NOMO-1 (cell line): ENCODE measurements at regions not wholly inside any gene's neighbourhood (a gene's known extent, or its start where the extent isn't known, plus 50 kb on each side); places are given as distances from the start of the nearest gene placed in this dataset.
"Not testable (repeated sequence)": the region's sequence is repeated elsewhere in the genome, so short reads cannot be mapped to it uniquely, and the experiment has no call there.

Experiments used
- DNase-seq, 2 experiments: peaks; one replicate each; lab custom pipeline; 2025; ENCODE audit not compliant: unreplicated experiment in 2 of 2; lab: John Stamatoyannopoulos, UW

DNA sequence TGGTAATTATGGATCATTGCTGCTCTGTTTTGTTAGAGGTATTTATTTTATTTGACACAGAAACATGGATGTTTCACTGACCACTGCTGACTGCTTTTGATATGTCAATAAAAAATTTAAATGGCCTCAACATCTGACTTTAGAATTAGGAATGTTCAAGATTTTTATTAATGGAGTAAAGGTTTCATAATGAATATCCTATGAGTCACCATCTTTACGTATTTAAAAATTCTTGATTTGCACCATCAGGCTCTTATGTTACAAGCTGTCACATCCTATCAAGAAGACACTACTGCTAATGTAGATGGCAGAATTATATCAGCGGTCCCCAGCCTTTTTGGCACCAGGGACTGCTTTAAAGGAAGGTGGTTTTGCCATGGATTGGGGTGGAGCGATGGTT is 578.7 kb upstream of the NRP1 start:
- DNase-seq, result no peak

DNA sequence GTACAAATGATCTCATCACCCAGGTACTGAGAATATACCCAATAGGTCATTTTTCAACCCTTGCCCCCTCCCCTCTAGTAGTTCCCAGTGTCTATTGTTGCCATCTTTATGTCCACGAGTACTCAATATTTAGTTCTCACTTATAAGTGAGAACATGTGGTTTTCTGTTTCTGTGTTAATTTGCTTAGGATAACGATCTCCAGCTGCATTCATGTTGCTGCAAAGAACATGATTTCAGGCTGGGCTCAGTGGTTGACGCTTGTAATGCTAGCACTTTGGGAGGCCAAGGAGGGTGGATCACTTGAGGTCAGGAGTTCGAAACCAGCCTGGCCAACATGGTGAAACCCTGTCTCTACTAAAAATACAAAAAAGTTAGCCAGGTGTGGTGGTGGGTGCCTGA is 575.0 kb upstream of the NRP1 start:
- not testable (repeated sequence) for DNase-seq

DNA sequence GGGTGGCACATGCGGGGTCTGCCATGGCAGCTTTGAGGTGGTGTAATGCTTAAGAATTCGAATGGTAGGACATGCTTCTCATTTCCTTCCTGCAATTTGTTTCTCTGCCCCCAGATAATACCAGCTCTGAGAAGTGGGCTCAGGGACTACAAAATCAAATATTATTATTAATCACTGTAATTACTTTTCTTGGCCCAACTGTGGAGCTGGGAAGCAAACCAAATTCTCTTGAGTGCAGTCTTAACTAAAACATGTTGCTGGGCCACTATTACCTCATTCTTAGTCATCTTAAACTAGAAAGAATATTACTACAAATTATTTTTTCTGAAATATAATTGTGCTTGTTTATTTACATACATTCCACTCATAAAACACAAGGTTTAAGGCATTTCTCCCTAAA is 566.7 kb upstream of the NRP1 start:
- DNase-seq, result no peak

DNA sequence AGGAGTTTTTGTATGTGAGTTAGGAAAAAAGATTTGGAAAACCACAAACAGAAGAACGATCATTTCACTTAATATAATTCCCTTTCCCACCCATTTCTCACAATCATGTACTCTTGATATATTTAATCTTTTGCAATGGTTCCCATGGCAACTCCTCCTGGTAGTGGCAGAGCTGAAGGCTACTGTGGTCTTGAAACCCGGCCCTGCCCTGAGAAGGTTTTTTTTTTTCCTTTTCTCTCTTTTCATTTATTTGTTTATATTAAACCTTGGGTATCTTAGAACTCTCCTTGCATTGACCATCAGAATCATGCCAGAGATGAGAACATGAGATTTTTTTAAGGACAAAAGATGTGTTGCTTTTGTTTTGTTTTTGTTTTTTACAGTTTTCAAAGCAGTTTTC is 566.1 kb upstream of the NRP1 start:
- DNase-seq, result no peak

DNA sequence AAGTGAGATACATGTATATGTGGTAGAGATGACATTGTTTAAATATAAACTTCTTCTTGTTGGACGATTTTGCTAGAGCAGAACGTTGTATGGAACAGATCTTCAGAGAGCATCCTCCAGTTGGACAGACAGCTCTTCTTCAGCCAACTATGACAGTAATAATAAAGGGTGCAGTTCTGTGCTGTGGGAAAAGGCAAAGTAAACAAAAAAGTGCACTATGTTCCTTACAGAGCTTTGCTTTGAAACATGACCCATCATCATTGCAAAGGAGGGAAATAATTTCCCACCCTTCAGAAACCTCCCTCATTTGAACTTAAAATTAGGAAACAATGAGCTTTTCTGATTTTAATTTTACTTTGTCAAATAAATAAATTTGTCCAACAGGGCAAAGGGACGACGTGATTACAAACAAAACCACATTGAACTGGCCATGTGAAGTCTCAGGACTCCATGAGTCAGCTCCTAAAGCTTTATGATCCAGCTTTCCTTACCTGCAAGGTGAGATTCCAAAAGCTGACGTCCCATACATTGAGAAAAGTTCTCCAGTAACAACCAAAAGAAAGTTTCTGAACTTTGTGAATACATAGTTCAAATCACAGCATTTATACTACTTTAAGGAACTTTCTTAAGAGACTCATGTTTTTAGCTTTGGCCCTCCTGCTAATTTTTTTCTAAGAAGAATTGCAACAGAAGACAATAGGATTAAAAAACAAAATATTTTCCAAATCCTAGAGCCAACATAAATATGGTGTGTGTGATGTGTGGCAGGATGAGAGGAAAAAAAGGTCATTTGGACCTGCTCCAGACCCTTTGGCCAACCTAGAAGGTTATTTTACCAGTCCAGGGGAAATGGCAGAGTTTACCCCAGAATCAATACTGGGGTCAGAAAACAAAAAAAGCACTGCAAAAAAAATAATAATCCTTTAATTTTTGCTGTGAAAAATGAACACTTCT is 565.4 kb upstream of the NRP1 start:
- no peak for DNase-seq

DNA sequence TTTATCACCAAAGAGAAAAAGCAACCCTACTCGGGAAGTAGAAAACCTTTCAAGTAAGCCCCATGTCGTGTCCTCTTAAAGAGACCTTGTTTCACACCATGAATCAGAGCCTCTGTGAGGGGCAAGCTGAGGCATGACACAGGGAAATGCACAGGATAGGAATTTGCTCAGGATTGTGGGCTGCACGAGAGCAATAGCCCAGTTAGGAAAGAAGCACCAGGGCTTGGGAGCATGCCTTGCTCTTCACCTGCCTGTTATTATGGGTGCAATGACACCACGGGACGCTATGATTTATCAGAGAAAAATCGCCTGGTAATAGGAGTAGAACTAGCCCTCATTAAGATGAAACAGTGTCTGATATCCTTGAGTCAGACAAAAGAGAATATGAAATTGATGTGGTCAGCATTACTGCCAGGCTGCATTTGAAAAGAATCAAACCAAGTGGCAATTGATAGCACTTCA is 562.9 kb upstream of the NRP1 start:
- DNase-seq, result no peak

DNA sequence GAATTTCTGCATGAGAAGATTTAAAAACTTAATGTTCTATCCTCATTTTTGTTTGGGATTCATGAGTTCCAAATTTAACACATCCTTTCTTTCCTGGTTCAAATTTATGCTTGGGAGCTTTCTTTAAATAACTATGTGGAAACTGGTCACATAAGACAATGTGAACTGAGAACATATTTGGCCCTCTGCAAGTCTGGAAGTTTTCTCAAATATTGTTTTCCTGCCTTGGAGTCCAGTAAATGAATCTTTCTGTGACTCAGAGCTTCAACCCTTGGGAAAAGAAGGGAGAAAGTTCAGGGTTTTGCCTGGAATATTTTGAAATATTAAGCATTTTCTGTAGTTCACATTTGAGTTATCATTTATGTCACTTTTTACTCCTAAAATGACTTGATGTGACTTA is 559.0 kb upstream of the NRP1 start:
- no peak for DNase-seq

DNA sequence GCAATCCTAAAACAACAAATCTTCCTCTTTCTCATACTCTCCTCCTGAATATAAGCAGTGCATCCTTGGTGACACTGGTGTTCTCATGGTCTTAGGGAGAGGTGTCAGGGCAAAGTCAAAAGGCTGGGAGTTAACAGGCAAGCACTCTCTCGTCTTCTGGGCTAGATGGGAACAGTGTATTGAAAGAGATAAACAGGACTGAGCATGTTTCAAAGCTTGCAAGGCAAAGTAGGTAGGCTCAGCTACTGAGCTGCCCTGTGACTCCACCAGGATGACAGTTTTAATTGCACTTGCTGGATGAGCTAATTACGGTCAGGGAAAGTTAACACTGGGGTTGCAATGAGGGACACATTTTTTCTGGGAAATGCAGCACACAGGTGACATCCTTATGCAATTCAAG is 554.9 kb upstream of the NRP1 start:
- DNase-seq, result no peak

DNA sequence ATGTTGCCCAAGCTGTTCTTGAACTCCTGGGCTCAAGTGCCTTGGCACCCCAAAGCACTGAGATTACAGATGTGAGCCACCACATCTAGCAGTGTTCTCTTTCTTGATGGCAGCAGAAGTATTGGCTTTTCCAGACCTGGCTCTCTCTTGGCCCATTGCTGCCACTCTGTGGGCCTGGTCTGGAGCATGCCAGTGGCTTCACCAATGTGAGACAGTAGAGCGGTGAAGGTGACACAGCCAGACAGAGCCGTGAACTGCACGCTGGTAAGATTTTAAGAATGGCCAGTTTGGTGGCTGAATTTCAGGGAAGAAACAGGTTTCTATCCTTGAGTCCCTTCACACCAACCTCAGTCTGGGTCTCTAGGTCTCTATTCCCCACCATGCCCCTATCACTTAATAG is 552.7 kb upstream of the NRP1 start:
- no peak for DNase-seq

DNA sequence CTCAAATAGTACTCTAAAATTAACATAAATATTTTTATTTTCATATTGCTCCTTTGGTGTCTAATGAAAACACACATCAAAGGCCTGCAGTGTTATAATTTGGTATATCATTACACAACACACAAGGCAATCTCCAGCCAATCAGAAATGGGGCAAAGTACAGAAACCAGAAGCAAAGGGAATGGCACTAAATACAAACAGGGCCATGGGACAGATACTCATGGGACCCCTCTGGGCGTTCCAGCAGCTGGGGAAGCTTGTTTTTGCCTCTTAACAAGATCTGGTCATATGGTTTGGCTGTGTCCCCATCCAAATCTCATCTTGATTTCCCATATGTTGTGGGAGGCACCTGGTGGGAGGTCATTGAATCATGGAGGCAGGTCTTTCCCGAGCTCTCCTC is 551.8 kb upstream of the NRP1 start:
- no peak for DNase-seq

DNA sequence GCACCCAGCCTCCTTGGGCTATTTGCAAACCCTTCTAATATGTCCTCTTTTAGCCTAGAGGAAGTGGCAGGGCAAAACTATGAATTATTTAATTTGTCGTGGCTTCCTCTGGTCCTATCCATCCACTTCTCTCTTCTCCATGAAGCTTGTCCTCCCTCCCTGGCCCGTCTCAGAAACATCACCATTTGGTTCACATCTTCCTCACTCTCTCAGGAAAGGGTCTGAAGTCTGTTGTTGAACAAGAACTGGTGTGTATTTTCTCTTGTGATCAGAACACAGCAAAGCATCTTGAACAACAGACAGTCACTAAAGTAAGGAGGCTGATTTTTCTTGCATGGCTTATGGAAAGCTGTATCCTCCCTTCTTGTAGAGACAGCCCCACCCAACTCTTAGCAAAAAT is 550.1 kb upstream of the NRP1 start:
- DNase-seq, result no peak

DNA sequence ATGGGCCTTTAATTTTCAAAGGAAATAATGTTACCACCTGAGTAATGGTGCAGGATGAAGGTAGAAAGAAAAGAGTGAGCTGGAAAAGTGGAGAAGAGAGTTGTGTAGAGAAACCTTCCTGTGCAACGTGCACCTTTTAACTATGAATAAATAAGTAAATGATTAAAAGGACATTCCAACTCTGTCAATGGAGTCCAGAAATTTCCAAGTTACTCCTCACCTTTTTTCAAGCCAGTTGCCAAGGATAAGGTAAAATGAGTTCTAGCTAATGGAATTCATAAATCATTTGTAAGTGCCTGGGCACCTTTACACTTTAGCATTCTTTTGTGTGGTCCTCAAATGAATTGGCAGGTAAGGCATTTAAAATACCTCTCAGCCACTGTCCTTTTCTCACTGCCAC is 549.4 kb upstream of the NRP1 start:
- no peak for DNase-seq

DNA sequence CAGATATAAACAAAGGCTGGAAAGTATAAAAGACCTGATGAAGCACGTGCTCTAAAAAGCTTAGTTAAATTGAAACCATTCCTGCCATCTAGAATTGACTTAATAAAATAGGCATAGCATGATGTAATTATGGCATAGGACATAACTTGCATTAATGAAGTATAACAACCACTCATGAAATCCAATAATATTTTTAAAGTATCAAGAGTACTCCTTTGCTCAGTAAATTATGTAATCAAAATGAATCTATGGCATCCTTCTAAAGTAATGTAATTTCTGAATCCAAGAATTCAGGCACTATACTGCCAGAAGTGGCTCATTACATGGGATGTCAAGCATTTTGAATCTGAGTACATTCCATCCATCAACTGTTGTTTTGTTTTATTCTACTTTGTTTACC is 548.5 kb upstream of the NRP1 start:
- no peak for DNase-seq

DNA sequence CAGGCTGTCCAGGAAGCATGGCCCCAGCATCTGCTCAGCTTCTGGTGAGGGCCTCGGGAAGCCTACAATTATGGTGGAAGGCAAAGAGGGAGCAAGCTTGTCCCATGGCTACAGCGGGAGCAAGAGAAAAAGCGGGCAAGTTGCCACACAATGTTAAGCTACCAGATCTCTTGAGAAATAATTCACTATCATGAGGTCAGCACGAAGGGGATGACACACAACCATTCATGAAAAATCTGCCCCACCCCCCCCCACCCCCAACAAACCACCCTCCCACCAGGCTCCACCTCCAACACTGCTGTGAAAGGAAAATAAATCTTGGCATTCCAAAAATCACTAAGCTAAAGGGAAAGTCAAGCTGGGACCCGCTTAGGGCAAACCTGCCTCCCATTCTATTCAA is 545.8 kb upstream of the NRP1 start:
- DNase-seq, result no peak

DNA sequence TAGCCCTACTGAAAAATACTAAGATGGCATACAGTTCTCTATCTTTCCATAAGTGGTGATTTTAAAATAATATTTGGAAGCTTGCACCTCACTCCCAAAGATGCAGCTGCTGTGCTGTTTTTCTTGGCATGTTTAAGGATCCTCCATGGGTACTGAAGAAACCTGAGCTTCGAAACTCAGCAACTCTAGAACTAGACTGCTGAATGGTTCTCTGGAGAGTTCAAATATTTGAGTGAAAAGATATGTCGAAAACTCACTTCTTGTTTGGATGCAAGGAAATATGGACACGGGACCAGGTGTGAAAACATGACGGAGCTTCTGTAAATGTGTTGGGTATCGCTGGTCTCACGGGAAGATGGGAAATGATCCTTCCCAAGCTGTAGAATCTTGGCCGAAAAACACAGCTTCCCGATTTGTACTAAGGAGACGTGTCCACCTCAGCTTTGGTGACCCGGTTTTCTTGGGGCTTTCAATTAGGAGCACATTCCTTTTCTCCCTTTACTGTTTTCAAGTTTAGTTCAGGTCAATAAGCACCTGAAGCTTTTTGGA is 543.8 kb upstream of the NRP1 start:
- no peak for DNase-seq

DNA sequence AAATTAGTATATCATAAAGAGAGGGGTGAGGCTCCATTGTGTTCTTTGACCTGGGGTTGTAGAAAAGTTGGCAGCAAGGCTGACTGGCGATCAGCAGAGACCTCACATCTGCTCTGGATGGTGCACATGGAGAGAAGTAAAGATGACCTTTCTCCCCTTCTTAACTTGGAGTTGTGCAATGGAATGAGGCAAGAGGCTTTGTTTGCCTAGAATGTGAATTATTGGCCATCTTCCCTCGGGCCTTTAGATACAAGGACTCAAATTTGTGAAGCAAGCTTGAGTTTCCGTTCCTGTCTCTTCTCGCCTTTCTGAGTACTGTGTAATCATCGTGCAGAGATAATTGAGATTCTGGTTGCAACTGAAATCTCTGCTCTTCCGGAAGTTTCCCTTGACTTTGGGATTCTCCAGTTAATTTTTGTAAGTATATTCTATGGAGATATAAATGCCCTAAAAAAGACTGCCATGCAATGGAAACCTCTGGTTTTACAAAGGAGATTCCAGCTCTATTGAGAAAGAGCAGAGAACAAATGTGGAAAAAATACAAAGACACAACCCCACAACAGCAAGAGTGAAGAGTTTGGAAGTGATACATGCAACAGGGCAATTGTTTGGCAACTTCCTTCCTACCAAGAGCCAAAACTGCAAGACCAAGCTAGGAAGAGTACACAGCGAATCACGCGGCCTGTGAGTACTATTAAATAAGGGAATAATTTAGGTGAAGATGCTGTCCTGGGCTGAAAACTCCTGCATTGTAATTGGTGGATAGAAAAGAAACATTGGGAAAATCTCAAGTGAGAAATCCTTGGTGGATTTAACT is 542.3 kb upstream of the NRP1 start:
- peak; percentile 82 to 98 for DNase-seq

DNA sequence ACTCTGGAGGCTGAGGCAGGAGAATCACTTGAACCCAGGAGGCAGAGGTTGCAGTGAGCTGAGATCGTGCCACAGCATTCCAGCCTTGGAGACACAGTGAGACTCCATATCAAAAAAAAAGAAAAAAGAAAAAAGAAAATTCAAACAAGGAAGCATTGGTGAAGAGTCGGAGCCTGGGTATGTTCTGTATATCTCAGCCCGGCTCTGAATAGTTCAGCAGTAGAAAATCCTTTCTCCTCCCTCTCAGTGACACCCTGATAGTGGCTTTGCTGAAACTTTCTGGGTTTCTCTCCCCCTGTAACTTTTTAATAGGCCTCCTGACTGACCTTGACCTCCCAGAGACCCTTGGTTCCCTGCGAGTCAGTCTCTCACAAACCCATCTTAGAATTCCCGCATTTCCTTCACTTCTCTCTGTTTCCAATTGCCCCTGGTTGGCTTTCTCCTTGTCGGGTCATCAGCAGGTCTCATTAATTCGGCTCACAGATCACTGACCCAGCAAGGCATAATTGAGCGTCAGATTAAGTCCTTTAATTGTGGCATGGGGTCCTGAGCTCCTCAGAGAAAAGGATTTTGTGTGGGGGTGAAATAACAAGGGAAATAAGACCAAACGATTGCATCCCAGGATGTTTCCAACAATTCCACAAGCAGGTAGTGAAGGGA is 541.6 kb upstream of the NRP1 start:
- DNase-seq, result no peak

DNA sequence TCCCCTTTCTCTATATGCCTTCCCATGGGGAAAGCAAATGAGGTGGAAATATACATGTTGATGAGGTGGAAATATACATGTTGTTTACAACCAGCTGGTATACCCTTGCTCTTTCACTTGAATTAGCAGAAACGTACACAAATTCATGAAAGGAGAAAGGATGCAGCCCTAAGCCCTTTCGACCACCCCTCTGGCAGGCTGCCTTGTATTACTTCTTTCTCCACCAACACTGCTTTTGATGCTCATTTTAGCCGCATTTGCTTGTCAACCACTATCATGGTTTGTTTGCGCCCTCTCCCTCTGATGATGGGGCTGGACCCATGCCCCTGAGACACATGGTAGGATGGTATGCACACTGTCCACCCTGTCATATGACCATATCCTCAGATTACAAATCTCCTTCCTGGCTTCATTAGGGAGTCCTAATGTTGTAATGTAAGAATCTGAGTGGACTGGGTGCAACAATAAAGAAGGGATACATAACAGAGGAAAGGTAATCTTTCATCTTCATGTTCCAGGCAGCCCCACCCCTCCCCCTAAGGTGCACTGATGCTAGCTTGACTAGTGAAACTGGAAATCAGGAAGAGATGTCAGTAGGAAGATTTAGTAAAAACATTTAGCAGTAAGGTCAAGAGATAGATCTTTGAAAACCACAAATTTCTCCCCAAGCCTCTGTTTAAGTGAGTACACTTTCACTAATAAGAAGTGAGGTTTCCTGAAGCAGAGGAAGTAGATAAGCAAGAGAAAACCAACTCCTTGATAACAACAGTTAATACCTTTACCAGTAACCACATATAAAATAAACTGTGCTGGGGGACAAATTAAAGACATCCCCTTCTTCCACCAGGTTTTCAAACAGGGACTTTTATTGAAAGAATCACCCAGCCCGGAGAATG is 536.8 kb upstream of the NRP1 start:
- peak; percentile 24 to 79 for DNase-seq

DNA sequence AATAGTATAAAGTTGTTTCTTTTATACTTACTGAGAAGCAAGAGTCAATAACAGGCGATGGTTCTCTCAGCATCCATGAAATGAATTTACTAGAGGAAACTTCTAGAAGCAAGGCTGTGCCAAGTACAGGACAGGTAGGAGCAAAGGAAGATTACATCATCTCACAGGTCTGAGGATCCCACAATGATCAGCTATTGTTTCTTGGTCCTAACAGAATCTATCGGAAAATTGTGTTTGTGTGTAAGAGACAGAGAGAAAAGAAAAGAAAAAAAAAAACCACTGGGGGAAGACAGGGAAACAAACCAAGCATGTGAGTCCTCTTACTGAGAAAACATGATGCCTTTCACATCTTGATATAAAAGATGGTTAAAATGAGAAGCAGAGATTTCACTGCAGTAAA is 535.0 kb upstream of the NRP1 start:
- no peak for DNase-seq

DNA sequence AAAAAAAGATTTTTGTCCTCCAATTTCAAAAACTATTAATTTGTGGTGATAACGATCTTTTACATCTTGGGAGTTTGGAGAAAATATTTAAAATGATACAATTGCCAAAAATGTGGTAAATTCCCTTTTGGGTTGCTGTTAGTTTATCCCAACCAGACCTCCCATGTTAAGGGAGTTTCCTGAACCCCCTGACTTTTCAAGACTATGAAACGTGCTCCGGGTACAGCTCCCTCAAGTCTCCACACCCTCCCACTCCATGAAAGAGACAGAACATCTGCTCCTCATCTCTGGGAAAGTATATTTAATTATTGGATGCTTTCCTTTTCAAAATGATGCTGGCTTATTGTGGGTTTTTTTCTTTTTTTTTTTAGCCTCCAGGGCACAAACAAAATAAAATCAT is 534.6 kb upstream of the NRP1 start:
- DNase-seq, result no peak
